HG03159 (cell line): ENCODE measurements at regions not wholly inside any gene's neighbourhood (a gene's known extent, or its start where the extent isn't known, plus 50 kb on each side); places are given as distances from the start of the nearest gene placed in this dataset.
"Not testable (repeated sequence)": the region's sequence is repeated elsewhere in the genome, so short reads cannot be mapped to it uniquely, and the experiment has no call there.

Source experiments
- ATAC-seq: cut with Tn5 transposase; IDR thresholded peaks from one replicate; pipeline ENCODE4 v1.9.1; 2021; ENCODE audit warnings: mild to moderate bottlenecking, moderate library complexity; ENCODE audit not compliant: unreplicated experiment

- ATAC-seq: no peak
These were observed 296.5 kb upstream of the TMEM132C start for GRCh38 chr12:127970491-127970890.

GRCh38 chr12:127980585-127980984 is 286.4 kb upstream of the TMEM132C start:
- no peak for ATAC-seq

GRCh38 chr12:127981875-127982274 is 285.1 kb upstream of the TMEM132C start:
- ATAC-seq: no peak

- not testable (repeated sequence) for ATAC-seq
These were observed 283.7 kb upstream of the TMEM132C start for GRCh38 chr12:127983213-127983791.

GRCh38 chr12:127984386-127985055 is 282.4 kb upstream of the TMEM132C start:
- ATAC-seq: no peak

- ATAC-seq: no peak
These were observed 279.6 kb upstream of the TMEM132C start for GRCh38 chr12:127987199-127987901.

GRCh38 chr12:127991485-127991884 is 275.5 kb upstream of the TMEM132C start:
- ATAC-seq: no peak

GRCh38 chr12:127998988-127999387 is 268.0 kb upstream of the TMEM132C start:
- ATAC-seq: no peak

- no peak for ATAC-seq
These were observed 262.5 kb upstream of the TMEM132C start for GRCh38 chr12:128004383-128004938.

GRCh38 chr12:128007250-128007649 is 259.7 kb upstream of the TMEM132C start:
- no peak for ATAC-seq

GRCh38 chr12:128008341-128008740 is 258.6 kb upstream of the TMEM132C start:
- no peak for ATAC-seq

GRCh38 chr12:128009108-128009507 is 257.9 kb upstream of the TMEM132C start:
- ATAC-seq: no peak

GRCh38 chr12:128012110-128012509 is 254.9 kb upstream of the TMEM132C start:
- no peak for ATAC-seq

GRCh38 chr12:128015276-128015675 is 251.7 kb upstream of the TMEM132C start:
- no peak for ATAC-seq

- no peak for ATAC-seq
These were observed 248.9 kb upstream of the TMEM132C start for GRCh38 chr12:128018067-128018466.

GRCh38 chr12:128019996-128020544 is 246.9 kb upstream of the TMEM132C start:
- ATAC-seq: no peak

- ATAC-seq: no peak
These were observed 245.4 kb upstream of the TMEM132C start for GRCh38 chr12:128021561-128021960.

GRCh38 chr12:128025589-128026245 is 241.3 kb upstream of the TMEM132C start:
- ATAC-seq: no peak

GRCh38 chr12:128026696-128027574 is 240.0 kb upstream of the TMEM132C start:
- no peak for ATAC-seq

GRCh38 chr12:128033473-128033872 is 233.5 kb upstream of the TMEM132C start:
- no peak for ATAC-seq
